IMR-90 (cell line): ENCODE measurements at regions not wholly inside any gene's neighbourhood (a gene's known extent, or its start where the extent isn't known, plus 50 kb on each side); places are given as distances from the start of the nearest gene placed in this dataset.

ENCODE experiments used
- ATAC-seq: fragments of 200-7000 bp; cut with Tn5 transposase; 2 replicates; pipeline ENCODE4 v1.9.1; 2020; ENCODE audit warnings: low read depth, mild to moderate bottlenecking, moderate library complexity
- BruUV-seq: library from RNA; stranded (reverse); fragments of 400-500 nt; replicated peaks from 2 replicates; lab custom pipeline; 2021; lab: Mats Ljungman, UMichigan
- CTCF ChIA-PET: fragments of 300-600 bp; formaldehyde crosslinking; extraction: SDS; loops from one replicate; lab custom pipeline; 2021; ENCODE audit warnings: antibody characterized with exemption; lab: Yijun Ruan, JAX
- POLR2A ChIA-PET: fragments of 300-600 bp; sonication (Branson Sonifier 250); formaldehyde crosslinking; loops from one replicate; lab custom pipeline; 2022; ENCODE audit warnings: antibody characterized with exemption; ENCODE audit not compliant: unreplicated experiment; lab: Charles Lee
- DNase-seq: peaks from one replicate; pipeline ENCODE4 v3.0.0; 2013
- H2AFZ ChIP-seq: replicated peaks from 2 replicates; pipeline ENCODE3; 2013; ENCODE audit warnings: low read length, mild to moderate bottlenecking; ENCODE audit not compliant: poor library complexity
- H2AK5ac ChIP-seq: 2 replicates; pipeline ENCODE4 v1.6.1; 2013; ENCODE audit warnings: low read depth, low read length, inconsistent platforms
- H2AK9ac ChIP-seq: replicated peaks from 2 replicates; pipeline ENCODE3; 2013; ENCODE audit warnings: mild to moderate bottlenecking, low read depth, low read length, moderate library complexity; ENCODE audit not compliant: poor library complexity
- H2BK120ac ChIP-seq: 2 replicates; pipeline ENCODE4 v1.6.1; 2013; ENCODE audit warnings: low read depth, low read length, inconsistent platforms
- H2BK15ac ChIP-seq: 3 replicates; pipeline ENCODE4 v1.6.1; 2013; ENCODE audit warnings: low read depth, low read length, inconsistent platforms
- H2BK20ac ChIP-seq: 2 replicates; pipeline ENCODE4 v1.6.1; 2013; ENCODE audit warnings: low read depth, mild to moderate bottlenecking, inconsistent platforms, low read length, moderate library complexity
- H2BK5ac ChIP-seq: 2 replicates; pipeline ENCODE4 v1.6.1; 2013; ENCODE audit warnings: mild to moderate bottlenecking, low read depth, low read length, inconsistent platforms; ENCODE audit not compliant: poor library complexity, severe bottlenecking
- H3K14ac ChIP-seq: replicated peaks from 2 replicates; pipeline ENCODE4 v1.6.1; 2013; ENCODE audit warnings: low read depth, low read length, inconsistent platforms
- H3K18ac ChIP-seq: 2 replicates; pipeline ENCODE4 v1.6.1; 2013; ENCODE audit warnings: low read depth, low read length, control low read depth
- H3K23ac ChIP-seq: 2 replicates; pipeline ENCODE4 v1.6.1; 2013; ENCODE audit warnings: low read depth, low read length, inconsistent platforms
- H3K27ac ChIP-seq: 2 replicates; pipeline ENCODE4 v1.5.1; 2013; ENCODE audit warnings: mild to moderate bottlenecking, control low read depth, low read length; ENCODE audit not compliant: insufficient read depth
- H3K27me3 ChIP-seq: 2 replicates; pipeline ENCODE4 v1.6.1; 2013; ENCODE audit warnings: low read length; ENCODE audit not compliant: control insufficient read depth, insufficient read depth
- H3K36me3 ChIP-seq: 2 replicates; pipeline ENCODE4 v1.6.1; 2013; ENCODE audit warnings: low read length, mixed read lengths; ENCODE audit not compliant: control insufficient read depth, insufficient read depth
- H3K4ac ChIP-seq: 2 replicates; pipeline ENCODE4 v1.6.1; 2013; ENCODE audit warnings: low read depth, low read length, inconsistent platforms
- H3K4me1 ChIP-seq: 2 replicates; pipeline ENCODE4 v1.6.1; 2013; ENCODE audit warnings: low read length, mixed read lengths; ENCODE audit not compliant: control insufficient read depth, insufficient read depth
- H3K4me2 ChIP-seq: 2 replicates; pipeline ENCODE4 v1.6.1; 2013; ENCODE audit warnings: low read depth, mild to moderate bottlenecking, control low read depth, low read length, moderate library complexity
- H3K4me3 ChIP-seq: 2 replicates; pipeline ENCODE4 v1.5.1; 2013; ENCODE audit warnings: low read depth, mild to moderate bottlenecking, control low read depth, low read length, moderate library complexity; ENCODE audit not compliant: insufficient read depth
- H3K56ac ChIP-seq: 2 replicates; pipeline ENCODE4 v1.6.1; 2013; ENCODE audit warnings: low read length, inconsistent platforms; ENCODE audit not compliant: insufficient read depth; ENCODE audit errors: extremely low read depth
- H3K79me1 ChIP-seq, 2 experiments: 2 replicates each; pipeline ENCODE4 v1.6.1; 2013; ENCODE audit warnings: low read length in 2 of 2, inconsistent platforms in 1 of 2, low read depth in 1 of 2
- H3K9ac ChIP-seq: 2 replicates; pipeline ENCODE4 v1.6.1; 2013; ENCODE audit warnings: low read depth, low read length, control low read depth
- H3K9me1 ChIP-seq: 2 replicates; pipeline ENCODE4 v1.6.1; 2013; ENCODE audit warnings: low read length, inconsistent platforms; ENCODE audit not compliant: insufficient read depth
- H3K9me3 ChIP-seq: 2 replicates; pipeline ENCODE4 v1.6.1; 2013; ENCODE audit warnings: low read length; ENCODE audit not compliant: control insufficient read depth, insufficient read depth
- H4K20me1 ChIP-seq: 2 replicates; pipeline ENCODE4 v1.6.1; 2013; ENCODE audit warnings: low read length, inconsistent platforms; ENCODE audit not compliant: insufficient read depth
- H4K5ac ChIP-seq: 2 replicates; pipeline ENCODE4 v1.6.1; 2013; ENCODE audit warnings: mild to moderate bottlenecking, low read depth, low read length, control low read depth
- H4K8ac ChIP-seq, 2 experiments: 2 replicates each; pipeline ENCODE4 v1.6.1; 2013; ENCODE audit warnings: low read depth in 2 of 2, low read length in 2 of 2, control low read depth in 1 of 2, inconsistent platforms in 1 of 2
- H4K91ac ChIP-seq: 2 replicates; pipeline ENCODE4 v1.6.1; 2013; ENCODE audit warnings: low read depth, low read length, inconsistent platforms; ENCODE audit not compliant: insufficient read depth
- CEBPB ChIP-seq: IDR thresholded peaks from 2 replicates; pipeline ENCODE4 v1.6.1; 2012; ENCODE audit warnings: low read depth, low read length, improper control_type of control experiment
- ELK1 ChIP-seq: fragments of 150-350 bp; IDR thresholded peaks from 2 replicates; pipeline ENCODE4 v1.6.1; 2016; ENCODE audit warnings: low read depth, mild to moderate bottlenecking, low read length, moderate library complexity, borderline replicate concordance
- POLR2A ChIP-seq: IDR thresholded peaks from 2 replicates; pipeline ENCODE4 v1.6.1; 2012; ENCODE audit warnings: mild to moderate bottlenecking, low read depth, low read length
- dilution Hi-C: fragments of 300-500 bp; cut with HindIII; formaldehyde crosslinking; loops from one replicate; pipeline ENCODE4 v1.14.3; 2018; ENCODE audit warnings: low sequenced_read_pairs; ENCODE audit not compliant: unreplicated experiment
- in situ Hi-C: fragments of 300-500 bp; cut with MboI; formaldehyde crosslinking; loops from 3 replicates; pipeline ENCODE4 v1.14.3; 2019; ENCODE audit warnings: low sequenced_read_pairs, inconsistent platforms, mixed read lengths
- intact Hi-C: fragments of 100-400 bp; cut with micrococcal nuclease; formaldehyde crosslinking; loops from 2 replicates; pipeline ENCODE4 v1.10.0; 2022

GRCh38 chr16:86220561-86220960 lies 289.8 kb upstream of the FOXF1 start:
- POLR2A ChIA-PET = interaction anchor here (0.6 to 2.9 kb wide), 6 partner anchors 54 to 297 kb away, joined by 3 to 21 read pairs (median 8); partner anchors contain the start of gene FOXF1

More at GRCh38 chr16:86220561-86220960, 289.8 kb upstream of the FOXF1 start:
- peak overlapping the region; percentile 96 for H3K27ac ChIP-seq
- peak overlapping the region; percentile 99 for H3K14ac ChIP-seq
- H3K4me1 ChIP-seq = peaks cover 27% of the 10 kb centered on the region
- H4K5ac ChIP-seq = peak overlapping the region; percentile 96
- peak overlapping the region; percentile 59 for H2AK9ac ChIP-seq
- peak overlapping the region; percentile 83 to 98 for H4K8ac ChIP-seq
- peaks cover 4 to 50% of the 10 kb centered on the region in 2 experiments; a peak in 3 of 4 replicates for H3K79me1 ChIP-seq
- TF ChIP-seq ELK1 = no peak
- TF ChIP-seq POLR2A = peak; percentile 29; the same call in 1 of the 2 replicates
- TF ChIP-seq CEBPB = peak; percentile 53
- H3K18ac ChIP-seq = peak overlapping the region; percentile 98
- peak overlapping the region; percentile 100 for H3K56ac ChIP-seq
- H3K9ac ChIP-seq = peak overlapping the region; percentile 60
- DNase-seq (peak; percentile 64), ATAC-seq (no peak)
- peak overlapping the region; percentile 100 for H3K23ac ChIP-seq
- dilution Hi-C loops (no loop called here), intact Hi-C loops (loop anchor here (2.0 to 5.0 kb wide), 6 partner anchors 50 to 398 kb away; no protein-coding TSS in a partner anchor), in situ Hi-C loops (loop anchor here (5.0 to 10.0 kb wide), 4 partner anchors 74 to 292 kb away; partner anchors contain the start of gene FOXF1)
- H3K27me3 ChIP-seq = no peaks in the 10 kb centered on the region
- H3K4me3 ChIP-seq = no peak overlapping the region
- peak overlapping the region; percentile 99 for H2BK5ac ChIP-seq
- H2BK120ac ChIP-seq = peak overlapping the region; percentile 100
- peak overlapping the region; percentile 83; the same call in 2 of the 3 replicates for H2BK15ac ChIP-seq
- H3K9me1 ChIP-seq = peaks cover 30% of the 10 kb centered on the region
- H2AK5ac ChIP-seq = peak overlapping the region; percentile 97
- H3K4ac ChIP-seq = peak overlapping the region; percentile 98
- no peak overlapping the region for H2AFZ ChIP-seq
- H3K4me2 ChIP-seq = peak overlapping the region; percentile 89
- H3K9me3 ChIP-seq = no peaks in the 10 kb centered on the region
- H4K91ac ChIP-seq = peak overlapping the region; percentile 98
- H4K20me1 ChIP-seq = no peaks in the 10 kb centered on the region
- no TSS peak for BruUV-seq
- CTCF ChIA-PET = interaction anchor here (1.1 to 1.2 kb wide), 2 partner anchors 31 to 82 kb away, joined by 3 to 5 read pairs; no protein-coding TSS in a partner anchor
- peak overlapping the region; percentile 99 for H2BK20ac ChIP-seq
- H3K36me3 ChIP-seq = no peaks in the 10 kb centered on the region
